SK-N-SH (cell line): ENCODE measurements at regions not wholly inside any gene's neighbourhood (a gene's known extent, or its start where the extent isn't known, plus 50 kb on each side); places are given as distances from the start of the nearest gene placed in this dataset.
"Not testable (repeated sequence)": the region's sequence is repeated elsewhere in the genome, so short reads cannot be mapped to it uniquely, and the experiment has no call there.

Experiments
- CTCF ChIA-PET: fragments of 300-600, 350-600 bp; formaldehyde crosslinking; extraction: SDS; loops from one replicate; lab custom pipeline; 2021; lab: Yijun Ruan, JAX
- POLR2A ChIA-PET: fragments of 350-600 bp; sonication (Branson Sonifier 250); formaldehyde crosslinking; extraction: SDS; loops from one replicate; lab custom pipeline; 2020; ENCODE audit warnings: antibody characterized with exemption, inconsistent platforms; lab: Yijun Ruan, JAX
- DNase-seq: peaks from one replicate; pipeline ENCODE4 v3.0.0; 2012
- H2AFZ ChIP-seq: fragments of 200-600 bp; sonication (generic); 2 replicates; pipeline ENCODE4 v1.8.1; 2016; ENCODE audit warnings: antibody characterized with exemption, mild to moderate bottlenecking, low read depth
- H3F3A ChIP-seq: fragments of 200-600 bp; sonication (generic); replicated peaks from 2 replicates; pipeline ENCODE3; 2016; ENCODE audit warnings: antibody characterized with exemption, mild to moderate bottlenecking; ENCODE audit not compliant: insufficient read depth
- H3K27ac ChIP-seq, 2 experiments: fragments of 200-500 bp in 1 of 2; fragments of 200-600 bp in 1 of 2; sonication (Bioruptor generic) in 1 of 2; sonication (generic), shearing (Covaris generic) in 1 of 2; 2 replicates each; pipeline versions ENCODE4 v1.5.1 to v1.6.1; 2014 to 2016; ENCODE audit warnings: low read depth in 2 of 2, inconsistent platforms in 1 of 2, low read length in 1 of 2, mild to moderate bottlenecking in 1 of 2, mixed read lengths in 1 of 2
- H3K27me3 ChIP-seq: fragments of 200-600 bp; sonication (generic), shearing (Covaris generic); 2 replicates; pipeline ENCODE4 v1.6.1; 2016; ENCODE audit warnings: mixed run types; ENCODE audit not compliant: insufficient read depth
- H3K36me3 ChIP-seq, 2 experiments: fragments of 200-500 bp in 1 of 2; fragments of 200-600 bp in 1 of 2; sonication (Bioruptor generic) in 1 of 2; sonication (generic) in 1 of 2; replicated peaks in 1 of 2; 2 replicates each; pipeline versions ENCODE3 to v1.5.1; 2014 to 2016; ENCODE audit warnings: low read length in 1 of 2, mild to moderate bottlenecking in 1 of 2; ENCODE audit not compliant: insufficient read depth in 2 of 2, control insufficient read depth in 1 of 2
- H3K4me1 ChIP-seq, 2 experiments: fragments of 200-500 bp in 1 of 2; fragments of 200-600 bp in 1 of 2; sonication (Bioruptor generic) in 1 of 2; sonication (generic), shearing (Covaris generic) in 1 of 2; 2 replicates each; pipeline versions ENCODE4 v1.5.1 to v1.6.1; 2014 to 2016; ENCODE audit warnings: low read depth in 1 of 2, low read length in 1 of 2, mixed run types in 1 of 2; ENCODE audit not compliant: insufficient read depth in 2 of 2, control insufficient read depth in 1 of 2
- H3K4me2 ChIP-seq: fragments of 200-600 bp; sonication (generic), shearing (Covaris generic); 2 replicates; pipeline ENCODE4 v1.6.1; 2017; ENCODE audit warnings: mixed run types
- H3K4me3 ChIP-seq, 2 experiments: fragments of 200-500 bp in 1 of 2; fragments of 200-600 bp in 1 of 2; sonication (Bioruptor generic) in 1 of 2; sonication (generic), shearing (Covaris generic) in 1 of 2; 2 replicates each; pipeline versions ENCODE4 v1.5.1 to v1.8.1; 2014 to 2016; ENCODE audit warnings: low read depth in 2 of 2, inconsistent platforms in 1 of 2, low read length in 1 of 2, mild to moderate bottlenecking in 1 of 2, mixed read lengths in 1 of 2, moderate library complexity in 1 of 2
- H3K79me2 ChIP-seq: fragments of 200-600 bp; sonication (generic); 2 replicates; pipeline ENCODE4 v1.8.1; 2017; ENCODE audit warnings: mild to moderate bottlenecking; ENCODE audit not compliant: insufficient read depth
- H3K9ac ChIP-seq: fragments of 200-600 bp; sonication (generic); 2 replicates; pipeline ENCODE4 v1.6.1; 2017; ENCODE audit warnings: mixed run types
- H3K9me2 ChIP-seq: fragments of 200-600 bp; sonication (generic); 2 replicates; pipeline ENCODE4 v1.6.1; 2017; ENCODE audit warnings: mixed run types
- H3K9me3 ChIP-seq: fragments of 200-600 bp; sonication (generic); 2 replicates; pipeline ENCODE4 v1.6.1; 2017; ENCODE audit warnings: mixed run types, mild to moderate bottlenecking, moderate library complexity
- H4K20me1 ChIP-seq: fragments of 200-600 bp; sonication (generic); 2 replicates; pipeline ENCODE4 v1.6.1; 2017; ENCODE audit warnings: mild to moderate bottlenecking, mixed run types; ENCODE audit not compliant: insufficient read depth
- WGBS: methylation state at CpG from one replicate; pipeline ENCODE4 v1.1.6; 2017; ENCODE audit warnings: low lambda C conversion rate; 5-methylcytosine and 5-hydroxymethylcytosine counted together

DNA sequence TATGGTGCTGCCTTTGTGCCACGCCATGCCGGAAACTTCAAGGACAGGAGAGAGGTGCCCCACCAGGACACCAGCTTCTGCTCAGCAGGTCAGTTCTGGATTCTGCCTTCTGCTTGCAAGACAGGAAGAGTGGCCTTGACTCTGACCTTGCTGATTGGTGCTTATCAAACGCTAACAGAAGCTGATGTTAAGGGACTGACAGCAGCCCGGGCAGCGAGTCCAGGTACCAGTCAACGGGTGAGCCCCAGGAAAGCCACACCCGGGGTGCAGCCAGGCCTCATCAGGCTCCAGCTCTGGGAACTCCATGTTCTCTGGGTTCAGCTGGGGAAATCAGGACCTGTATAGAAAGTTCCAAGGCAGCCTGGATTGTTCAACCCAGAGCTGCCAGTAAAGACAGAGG lies 116.8 kb upstream of the MTLN start:
- POLR2A ChIA-PET, H3K4me1 ChIP-seq, CTCF ChIA-PET, H3K27me3 ChIP-seq, H3K4me3 ChIP-seq, H2AFZ ChIP-seq, H4K20me1 ChIP-seq, H3K9ac ChIP-seq, H3K27ac ChIP-seq, DNase-seq, H3K4me2 ChIP-seq, H3K36me3 ChIP-seq, H3F3A ChIP-seq, H3K9me2 ChIP-seq, H3K79me2 ChIP-seq, H3K9me3 ChIP-seq: not testable (repeated sequence)
- 80% methylated on average over 5 of the region's 7 CpGs for WGBS

DNA sequence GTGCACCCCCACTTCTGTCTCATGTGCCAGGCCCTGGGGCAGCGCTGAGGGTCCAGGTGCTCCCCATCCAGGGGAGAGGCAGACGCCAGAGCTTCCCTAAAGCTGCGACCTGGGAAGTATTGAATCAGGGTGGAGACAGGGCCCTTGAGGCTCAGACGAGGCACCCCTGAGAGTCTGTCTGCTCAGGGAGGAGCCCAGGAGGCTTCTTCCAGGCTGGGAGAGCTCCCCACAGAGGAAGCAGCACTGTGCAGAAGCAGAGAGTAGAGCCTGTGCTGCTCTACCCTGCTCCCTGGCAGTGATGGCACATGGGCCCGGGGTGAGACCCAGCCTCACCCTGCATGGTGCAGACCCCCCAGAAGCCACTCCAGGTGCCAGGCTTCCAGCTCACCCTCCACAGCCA lies 116.3 kb upstream of the MTLN start:
- H3K36me3 ChIP-seq, H3K9me2 ChIP-seq, H3K9me3 ChIP-seq, H3K9ac ChIP-seq, POLR2A ChIA-PET, H3K4me2 ChIP-seq, H3K4me3 ChIP-seq, H3K79me2 ChIP-seq, H4K20me1 ChIP-seq, H3K27me3 ChIP-seq, H2AFZ ChIP-seq, CTCF ChIA-PET, H3K27ac ChIP-seq, H3K4me1 ChIP-seq, DNase-seq, H3F3A ChIP-seq: not testable (repeated sequence)
- 75% methylated on average over 4 of the region's 5 CpGs for WGBS

DNA sequence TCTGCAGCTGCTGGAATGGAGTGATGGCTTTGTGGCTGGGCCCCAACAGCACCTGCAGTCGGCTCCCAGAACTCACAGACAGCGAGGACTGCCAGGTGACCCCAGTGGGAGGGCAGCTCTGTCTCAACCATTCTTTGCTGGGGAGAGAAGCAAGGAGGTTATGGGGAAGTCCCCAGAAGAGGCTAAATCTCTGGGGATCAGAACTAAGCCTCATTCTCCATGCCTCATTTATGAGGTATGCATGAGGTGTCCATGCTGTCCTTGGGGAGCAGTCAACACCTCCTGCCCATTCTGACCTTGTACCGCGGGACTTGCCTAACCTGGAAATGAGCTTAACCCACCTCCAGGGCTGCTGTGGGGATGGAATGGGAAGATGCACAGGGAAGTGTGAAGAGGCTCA lies 111.5 kb upstream of the MTLN start:
- POLR2A ChIA-PET, H3K27ac ChIP-seq, H2AFZ ChIP-seq, H4K20me1 ChIP-seq, H3K4me3 ChIP-seq, CTCF ChIA-PET, H3K79me2 ChIP-seq, H3K4me2 ChIP-seq, H3K9ac ChIP-seq, H3K4me1 ChIP-seq, H3F3A ChIP-seq, H3K9me2 ChIP-seq, DNase-seq, H3K36me3 ChIP-seq, H3K9me3 ChIP-seq, H3K27me3 ChIP-seq: not testable (repeated sequence)
- WGBS, result no CpG with 5 or more reads among the region's 4 CpGs

DNA sequence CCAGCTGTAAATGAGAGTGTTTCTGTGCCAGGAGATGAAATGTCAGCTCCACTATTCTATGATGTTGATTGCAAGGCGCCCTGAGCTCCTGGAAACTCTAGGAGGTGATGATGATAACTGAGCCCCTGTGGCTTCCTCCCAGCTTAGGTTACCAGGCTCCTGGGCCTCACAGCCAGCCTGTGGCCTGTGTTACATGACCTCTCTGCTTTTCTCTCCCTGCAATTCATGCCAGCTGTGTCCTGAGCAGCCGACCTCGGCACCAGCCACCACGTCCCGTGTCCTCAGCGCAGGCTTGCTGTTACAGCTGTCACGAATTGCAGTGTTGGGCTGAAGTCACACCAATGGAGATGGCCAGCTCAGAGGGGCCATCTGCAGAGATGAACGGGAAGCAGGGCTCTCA lies 110.2 kb upstream of the MTLN start:
- H3K27me3 ChIP-seq, H3K4me1 ChIP-seq, CTCF ChIA-PET, H2AFZ ChIP-seq, DNase-seq, H3F3A ChIP-seq, H3K9me2 ChIP-seq, H3K4me2 ChIP-seq, H3K27ac ChIP-seq, H3K4me3 ChIP-seq, H3K79me2 ChIP-seq, H4K20me1 ChIP-seq, H3K36me3 ChIP-seq, H3K9me3 ChIP-seq, POLR2A ChIA-PET, H3K9ac ChIP-seq: not testable (repeated sequence)
- WGBS, result no CpG with 5 or more reads among the region's 8 CpGs

DNA sequence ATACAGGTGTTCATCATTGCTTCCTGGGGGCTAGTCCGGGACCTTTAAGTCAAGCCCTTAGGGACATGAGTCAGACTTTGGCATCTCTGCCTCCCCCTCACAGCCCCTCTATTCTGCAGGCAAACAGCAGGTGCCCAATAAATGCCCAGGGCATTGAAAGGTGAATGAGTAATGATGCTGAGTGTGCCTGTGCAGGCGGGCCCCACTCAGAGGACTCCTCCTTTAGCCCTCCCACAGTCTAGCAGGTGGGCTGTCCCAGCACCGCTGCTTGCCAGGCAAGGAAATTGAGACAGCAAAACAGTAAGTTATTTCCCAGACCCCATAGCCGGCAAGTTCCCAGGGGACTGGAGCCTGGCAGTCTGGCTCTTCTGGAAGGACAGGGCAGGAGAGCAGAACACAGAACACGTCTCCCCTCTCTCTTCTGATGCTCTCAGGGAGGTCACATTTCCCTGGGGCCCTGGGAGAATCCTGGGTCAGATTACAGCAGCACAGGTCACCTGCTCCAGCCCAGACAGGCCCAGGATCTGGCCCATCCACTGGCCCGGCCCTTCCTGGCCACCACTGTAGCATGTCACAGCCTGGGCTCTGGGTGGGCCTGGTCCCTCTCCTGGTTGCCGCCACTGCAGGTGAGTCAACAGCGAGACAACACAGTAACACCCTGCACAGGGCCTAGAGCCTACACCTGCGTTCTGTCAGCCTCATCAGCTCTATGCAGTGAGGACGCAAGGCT lies 108.7 kb upstream of the MTLN start:
- H3K36me3 ChIP-seq, H3K4me2 ChIP-seq, POLR2A ChIA-PET, H3K4me1 ChIP-seq, H3K27ac ChIP-seq, CTCF ChIA-PET, H3K27me3 ChIP-seq, H2AFZ ChIP-seq, H3F3A ChIP-seq, H4K20me1 ChIP-seq, H3K9me3 ChIP-seq, DNase-seq, H3K9ac ChIP-seq, H3K4me3 ChIP-seq, H3K79me2 ChIP-seq, H3K9me2 ChIP-seq: not testable (repeated sequence)
- no CpG with 5 or more reads among the region's 10 CpGs for WGBS

DNA sequence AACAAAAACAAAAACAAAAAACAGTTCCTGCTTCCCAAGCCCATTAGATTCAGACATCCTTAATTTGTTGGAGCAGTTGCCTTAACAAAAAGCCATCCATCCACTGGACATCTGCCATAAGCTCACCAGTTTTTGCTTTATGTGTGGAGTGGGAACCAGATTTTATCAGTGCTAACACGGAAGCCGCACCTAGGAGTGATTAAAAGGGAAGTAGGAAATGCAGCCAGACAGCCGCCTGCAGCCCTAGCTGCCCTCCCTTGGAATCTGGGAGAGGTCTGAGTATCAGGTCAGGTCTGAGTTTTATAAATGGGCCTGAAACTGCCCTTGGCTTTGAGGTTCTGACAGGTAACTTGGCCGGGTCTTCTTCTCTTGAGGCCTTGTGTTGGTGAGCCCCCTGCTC lies 106.6 kb upstream of the MTLN start:
- H3F3A ChIP-seq, H3K9me3 ChIP-seq, H3K27ac ChIP-seq, H4K20me1 ChIP-seq, DNase-seq, H2AFZ ChIP-seq, H3K36me3 ChIP-seq, POLR2A ChIA-PET, H3K4me2 ChIP-seq, H3K9me2 ChIP-seq, H3K4me3 ChIP-seq, H3K4me1 ChIP-seq, H3K79me2 ChIP-seq, H3K27me3 ChIP-seq, H3K9ac ChIP-seq, CTCF ChIA-PET: not testable (repeated sequence)
- no CpG with 5 or more reads among the region's 4 CpGs for WGBS
